ENCODE measurements at regions not wholly inside any gene's neighbourhood (a gene's known extent, or its start where the extent isn't known, plus 50 kb on each side); places are given as distances from the start of the nearest gene placed in this dataset.
"Not testable (repeated sequence)": the region's sequence is repeated elsewhere in the genome, so short reads cannot be mapped to it uniquely, and the experiment has no call there.

DNA sequence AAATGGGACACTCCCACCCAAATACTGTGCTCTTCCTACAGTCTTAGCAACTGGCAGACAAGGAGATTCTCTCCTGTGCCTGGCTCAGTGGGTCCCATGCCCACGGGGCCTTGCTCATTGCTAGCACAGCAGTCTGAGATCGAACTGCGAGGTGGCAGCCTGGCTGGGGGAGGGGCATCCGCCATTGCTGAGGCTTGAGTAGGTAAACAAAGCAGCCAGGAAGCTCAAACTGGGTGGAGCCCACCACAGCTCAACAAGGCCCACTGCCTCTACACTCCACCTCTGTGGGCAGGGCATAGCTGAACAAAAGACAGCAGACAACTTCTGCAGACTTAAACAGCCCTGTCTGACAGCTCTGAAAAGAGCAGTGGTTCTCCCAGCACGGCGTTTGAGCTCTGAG is 174.8 kb downstream of the COL12A1 start:
- not testable (repeated sequence) for DNase-seq (ENCODE audit: low spot score)

DNA sequence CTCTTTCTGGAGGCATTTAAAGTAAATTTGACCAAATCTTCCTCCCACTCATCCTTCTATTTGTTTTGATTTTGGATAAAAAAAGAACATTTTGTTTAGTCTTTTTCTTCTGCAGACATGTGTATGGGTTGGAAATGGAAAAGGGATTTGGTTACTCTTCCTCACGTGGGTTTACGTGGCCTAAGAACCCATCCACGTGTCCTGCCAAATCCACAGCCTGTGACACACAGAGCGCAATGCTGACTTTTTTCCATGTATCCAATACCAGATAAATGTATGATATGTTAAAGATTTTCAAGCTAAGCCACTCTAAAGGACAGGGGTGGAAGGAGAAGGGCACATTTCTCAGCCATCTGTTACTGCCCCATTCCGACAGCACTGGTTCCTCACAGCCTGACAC is 176.5 kb downstream of the COL12A1 start:
- no peak for DNase-seq (ENCODE audit: low spot score)

DNA sequence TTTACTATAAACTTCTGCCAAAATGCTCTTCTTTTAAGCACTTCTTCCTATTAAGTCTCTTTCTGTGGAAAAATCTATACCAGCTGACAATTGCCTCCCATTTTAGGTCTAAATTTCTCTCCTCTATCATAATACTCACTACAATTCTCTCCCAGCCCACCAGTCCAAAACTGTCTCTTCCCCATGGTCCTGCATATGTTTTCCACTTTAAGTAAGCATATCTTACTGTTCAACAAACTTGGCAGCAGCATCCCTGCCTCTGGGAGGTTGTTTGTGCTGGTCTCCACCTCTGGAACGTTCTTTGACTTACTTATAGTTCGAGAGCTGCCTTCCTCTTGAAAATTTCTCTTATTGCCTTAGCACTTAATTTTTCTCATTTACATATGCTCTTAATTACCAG is 180.5 kb downstream of the COL12A1 start:
- no peak for DNase-seq (ENCODE audit: low spot score)

DNA sequence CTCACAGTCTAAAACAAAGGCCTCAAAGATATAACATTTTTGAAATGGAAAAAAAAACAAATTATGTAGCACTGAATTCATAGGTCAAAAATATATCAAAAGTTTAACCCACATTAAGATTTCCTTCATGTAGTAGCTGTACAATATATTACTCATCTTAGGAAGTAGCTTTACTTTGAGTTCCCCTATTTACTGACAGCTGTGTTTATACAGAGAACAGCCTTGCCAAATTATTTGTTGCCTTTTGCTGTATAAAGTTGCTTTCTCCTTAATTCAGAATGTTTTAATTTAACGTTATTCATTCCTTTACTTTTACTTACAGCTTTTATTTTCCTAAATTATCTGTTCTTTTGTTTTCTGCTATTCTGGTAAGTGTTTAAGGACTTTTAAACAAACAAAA is 181.0 kb downstream of the COL12A1 start:
- DNase-seq (ENCODE audit: low spot score), result no peak

DNA sequence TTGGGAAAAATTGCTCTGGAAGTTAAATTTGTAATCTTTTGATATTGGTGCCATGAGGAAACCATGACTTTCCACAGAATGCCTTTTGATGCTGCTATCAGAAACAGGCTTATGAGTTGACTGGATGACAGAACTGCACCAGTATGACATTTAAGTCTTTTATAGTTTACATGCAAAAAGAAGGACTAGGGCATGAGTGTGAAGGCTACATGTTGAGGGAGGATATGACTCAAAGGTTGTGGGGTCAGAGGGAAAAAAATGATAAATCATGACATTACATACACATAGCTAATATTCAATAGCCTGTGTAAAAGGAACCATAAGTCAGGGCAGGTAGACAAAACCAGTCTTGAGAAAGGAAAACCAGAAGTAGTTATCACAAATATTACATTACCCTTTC is 182.2 kb downstream of the COL12A1 start:
- DNase-seq (ENCODE audit: low spot score), result no peak

DNA sequence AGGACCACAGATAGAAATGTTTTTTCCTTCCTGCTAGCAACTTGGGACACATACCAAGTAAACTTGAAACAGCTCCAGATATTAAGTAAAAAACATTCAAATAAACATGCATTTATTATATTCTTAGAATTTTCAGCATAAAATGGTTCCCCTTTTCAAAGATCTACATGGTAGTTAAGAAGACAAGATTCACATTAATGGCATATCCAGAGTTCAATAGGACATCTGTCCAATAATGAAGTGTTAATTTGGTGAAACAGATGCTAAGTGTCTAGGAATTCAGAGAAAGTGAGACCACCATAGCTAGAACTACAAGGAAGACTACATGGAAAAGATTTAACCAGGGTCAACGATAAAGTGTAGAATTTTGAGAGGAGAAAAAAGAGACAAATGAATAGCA is 184.9 kb downstream of the COL12A1 start:
- no peak for DNase-seq (ENCODE audit: low spot score)

DNA sequence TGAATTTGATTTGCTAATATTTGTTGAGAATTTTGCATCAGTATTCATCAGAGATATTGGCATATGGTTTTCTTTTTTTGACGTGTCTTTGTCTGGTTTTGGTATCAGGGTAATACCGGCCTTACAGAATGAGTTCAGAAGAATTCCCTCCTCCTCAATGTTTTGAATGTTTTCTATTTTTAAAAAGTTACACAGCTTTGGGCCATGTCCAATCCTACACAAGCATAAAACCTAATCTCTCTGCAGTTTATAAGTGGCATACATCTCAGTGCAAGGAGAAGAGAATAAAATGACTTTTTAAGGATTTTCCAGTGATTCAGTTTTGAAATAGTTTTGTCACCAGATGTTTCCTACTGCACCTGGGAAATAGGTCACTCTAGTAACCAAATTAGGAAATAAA is 185.5 kb downstream of the COL12A1 start:
- no peak for DNase-seq (ENCODE audit: low spot score)

DNA sequence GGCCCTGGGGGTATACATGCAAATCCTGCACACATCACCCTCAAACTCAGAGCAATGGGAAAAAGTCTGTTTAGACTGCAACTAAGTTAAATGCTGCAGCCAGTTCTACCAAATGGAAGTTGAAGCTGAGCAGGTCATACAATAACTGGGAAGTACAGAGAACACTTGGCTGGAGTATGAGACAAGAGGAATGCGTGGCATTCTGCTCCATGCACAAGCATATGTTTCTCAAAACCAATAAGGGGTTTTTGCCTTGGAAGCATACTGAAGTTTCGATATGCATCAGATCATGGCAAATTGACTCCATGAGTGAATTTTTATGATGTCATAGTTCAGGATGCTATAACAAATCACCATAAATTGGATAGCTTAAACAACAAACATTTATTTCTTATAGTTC is 193.8 kb downstream of the COL12A1 start:
- no peak for DNase-seq (ENCODE audit: low spot score)

DNA sequence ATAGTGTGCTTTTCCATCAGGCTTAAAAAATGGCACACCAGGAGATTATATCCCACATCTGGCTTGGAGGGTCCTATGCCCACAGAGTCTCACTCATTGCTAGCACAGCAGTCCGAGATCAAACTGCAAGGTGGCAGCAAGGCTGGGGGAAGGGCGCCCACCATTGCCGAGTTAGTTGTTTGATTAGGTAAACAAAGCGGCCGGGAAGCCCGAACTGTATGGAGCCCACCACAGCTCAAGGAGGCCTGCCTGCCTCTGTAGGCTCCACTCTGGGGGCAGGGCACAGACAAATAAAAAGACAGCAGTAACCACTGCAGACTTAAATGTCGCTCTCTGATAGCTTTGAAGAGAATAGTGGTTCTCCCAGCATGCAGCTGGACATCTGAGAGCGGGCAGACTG is 201.9 kb downstream of the COL12A1 start:
- not testable (repeated sequence) for DNase-seq (ENCODE audit: low spot score)

DNA sequence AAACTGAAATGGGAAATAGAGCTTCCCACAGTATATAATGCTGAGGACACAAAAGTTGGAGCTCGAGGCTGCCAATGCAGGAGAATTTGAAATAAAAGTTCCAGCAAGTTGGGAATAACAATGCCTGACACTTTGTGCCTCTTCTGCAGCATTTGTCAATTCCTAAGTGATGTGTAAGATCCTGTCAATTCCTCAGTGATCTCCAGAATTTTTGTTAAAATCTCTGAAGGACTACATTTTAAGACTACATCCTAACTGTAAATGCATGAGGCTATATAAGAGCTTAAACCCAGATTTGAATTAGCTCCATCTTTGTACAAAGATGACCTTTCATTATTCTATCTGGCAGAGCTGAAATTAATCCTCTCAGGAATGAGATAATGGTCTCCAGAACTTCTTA is 208.2 kb downstream of the COL12A1 start:
- DNase-seq (ENCODE audit: low spot score), result no peak

DNA sequence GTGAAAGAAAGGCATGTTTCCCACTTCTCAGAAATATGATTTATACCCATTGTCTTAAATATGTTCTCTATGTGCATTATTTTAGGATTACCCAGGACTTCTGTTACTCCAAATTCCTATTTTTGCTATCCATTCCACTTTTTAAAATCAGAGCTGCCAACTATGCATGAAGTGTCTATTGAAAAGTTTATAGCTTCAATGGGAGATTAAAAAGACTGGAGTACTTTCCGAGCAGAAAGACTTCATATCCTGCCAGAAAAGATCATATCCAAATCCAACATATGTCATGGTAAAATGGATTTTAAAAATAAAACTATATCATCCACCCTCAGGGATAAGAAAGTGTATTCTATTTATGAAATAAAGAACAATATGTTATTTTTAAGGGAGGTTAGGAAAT is 212.7 kb downstream of the COL12A1 start:
- no peak for DNase-seq (ENCODE audit: low spot score)

DNA sequence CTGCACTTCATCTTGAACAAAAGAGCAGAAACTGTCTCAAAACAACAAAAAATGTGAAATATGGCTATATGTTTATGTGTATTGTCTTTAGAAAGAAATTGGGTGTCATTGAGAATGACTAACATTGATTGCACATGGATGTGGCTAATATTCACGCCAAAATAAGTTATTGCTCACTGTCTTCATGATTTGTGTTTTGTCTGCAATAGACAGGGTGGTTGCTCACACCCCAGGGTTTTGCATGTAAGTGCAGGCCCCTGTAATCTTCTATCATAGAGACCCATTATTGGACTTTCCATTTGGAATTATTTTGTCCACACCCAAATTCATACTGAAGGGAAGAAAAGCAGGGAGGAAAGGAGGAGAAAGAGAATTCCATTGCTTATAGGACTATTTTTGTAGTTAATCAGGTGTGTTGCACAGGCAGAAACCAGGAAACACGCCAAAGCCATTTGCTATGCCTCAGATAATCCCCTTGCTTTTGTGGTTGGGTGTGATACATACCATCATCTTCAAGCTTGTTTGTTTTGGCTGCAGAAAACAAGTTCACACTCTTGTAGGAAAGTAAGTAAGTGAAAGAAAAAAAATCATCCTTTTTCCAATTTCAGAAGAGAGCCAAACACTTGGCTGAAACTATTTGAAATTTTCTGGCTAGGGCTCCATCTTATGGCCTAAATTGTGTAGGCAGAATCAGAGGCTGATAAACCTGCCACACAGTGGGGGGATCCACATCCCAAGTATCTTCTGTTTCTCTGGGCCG is 214.1 kb downstream of the COL12A1 start:
- DNase-seq (ENCODE audit: low spot score), result no peak

DNA sequence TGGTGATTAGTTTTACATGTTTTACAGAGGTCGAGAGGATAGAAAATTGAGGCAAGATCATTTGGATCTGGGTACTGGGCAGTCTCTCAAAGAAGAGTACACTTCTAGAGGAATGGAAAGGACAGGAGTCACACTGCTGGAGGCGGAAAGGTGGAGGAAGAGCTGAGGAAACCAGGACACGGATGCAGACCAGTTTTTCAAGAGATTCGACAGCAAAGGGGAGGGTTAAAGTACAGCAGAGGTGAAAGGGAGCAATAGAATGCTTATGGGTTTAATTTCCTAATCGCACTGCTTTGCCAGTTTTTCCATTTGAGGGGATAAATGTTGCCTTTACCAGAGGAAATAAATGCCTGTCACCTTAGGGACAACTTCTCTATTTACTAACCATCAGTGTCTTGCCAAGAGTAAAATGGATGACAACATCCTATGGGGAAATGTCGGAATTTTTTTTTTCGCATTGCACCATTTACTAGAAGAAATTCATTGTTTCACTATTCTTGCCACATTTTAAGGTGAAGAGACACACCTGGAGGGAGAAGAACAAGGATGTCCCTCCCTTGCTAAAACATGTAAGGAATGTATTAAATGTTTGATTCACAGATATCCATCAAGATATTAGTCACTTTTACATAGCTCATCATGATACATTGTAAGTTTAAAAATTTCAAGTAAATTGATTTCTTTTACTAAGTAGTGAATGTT is 226.6 kb downstream of the COL12A1 start:
- DNase-seq (ENCODE audit: low spot score), result no peak

DNA sequence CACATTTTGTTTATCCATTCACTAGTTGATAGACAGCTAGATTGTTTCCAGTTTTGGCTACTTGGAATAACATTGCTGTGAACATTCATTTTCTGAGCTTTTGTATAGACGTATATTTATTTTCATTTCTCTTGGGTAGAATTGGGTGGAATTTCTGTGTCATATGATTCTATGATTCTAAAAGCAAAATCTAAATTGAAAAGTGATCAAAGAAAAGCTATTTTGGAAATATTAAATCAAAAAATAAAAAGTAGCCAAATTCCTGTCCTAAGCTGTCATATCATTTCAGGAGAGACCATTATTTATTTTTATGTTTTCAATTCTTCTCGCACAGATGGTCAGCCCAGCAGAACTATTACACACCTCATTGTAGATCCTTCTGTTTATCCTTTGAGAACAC is 229.2 kb downstream of the COL12A1 start:
- no peak for DNase-seq (ENCODE audit: low spot score)

DNA sequence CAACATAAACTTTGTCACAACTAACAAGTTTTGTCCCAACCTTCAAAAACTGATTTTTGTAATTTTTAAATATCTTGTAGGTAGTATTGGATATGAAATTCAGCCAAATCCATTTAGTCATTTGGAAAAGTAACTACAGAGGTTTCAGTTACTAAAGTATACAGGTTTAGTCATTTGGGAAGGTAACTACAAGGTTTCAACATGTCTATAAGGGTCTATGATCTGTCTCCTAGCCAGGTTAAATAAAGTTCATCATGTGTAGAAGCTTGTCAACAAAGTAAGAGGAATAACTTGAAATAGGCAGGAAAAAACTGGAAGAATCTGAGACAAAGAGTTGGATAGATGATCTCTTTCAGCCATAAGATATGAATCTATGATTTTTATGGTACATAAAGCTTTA is 229.8 kb downstream of the COL12A1 start:
- no peak for DNase-seq (ENCODE audit: low spot score)

DNA sequence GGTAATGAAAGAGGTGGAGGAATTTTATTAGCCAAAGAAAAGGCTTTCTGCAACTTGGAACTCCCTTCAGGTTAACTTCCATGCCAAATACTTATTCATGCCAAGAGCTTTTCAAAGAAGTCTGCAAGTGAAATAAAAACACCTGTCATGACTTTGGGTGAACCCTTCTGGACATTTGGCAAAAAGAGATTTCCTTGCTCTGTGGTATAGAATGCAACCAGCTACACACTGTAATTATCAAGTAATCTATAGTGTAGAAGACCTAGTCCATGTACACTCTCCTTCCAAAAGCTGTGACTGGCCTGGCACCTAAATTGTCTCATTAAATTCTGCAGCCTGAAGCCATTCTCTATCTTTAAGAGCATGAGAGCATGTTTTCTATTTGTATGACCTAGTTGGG is 232.3 kb downstream of the COL12A1 start:
- DNase-seq (ENCODE audit: low spot score), result no peak

DNA sequence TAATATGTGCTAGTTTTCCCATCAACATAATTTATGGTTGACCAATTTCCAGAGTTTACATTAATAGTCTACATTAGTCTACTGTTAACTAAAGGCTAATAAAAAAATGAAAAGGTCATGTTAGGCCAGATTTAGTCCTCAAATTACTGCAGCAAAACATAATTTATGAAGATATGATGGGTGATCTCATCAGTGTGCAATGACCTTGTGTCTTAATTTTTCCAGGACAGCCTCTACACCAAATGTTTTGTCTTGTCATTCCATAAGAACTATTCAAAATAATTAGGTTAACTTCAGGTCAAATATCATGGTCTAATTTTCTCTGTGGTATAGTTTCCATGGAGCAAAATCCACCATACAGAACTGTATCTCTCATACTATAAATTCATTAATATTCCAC is 234.2 kb downstream of the COL12A1 start:
- DNase-seq (ENCODE audit: low spot score), result no peak

DNA sequence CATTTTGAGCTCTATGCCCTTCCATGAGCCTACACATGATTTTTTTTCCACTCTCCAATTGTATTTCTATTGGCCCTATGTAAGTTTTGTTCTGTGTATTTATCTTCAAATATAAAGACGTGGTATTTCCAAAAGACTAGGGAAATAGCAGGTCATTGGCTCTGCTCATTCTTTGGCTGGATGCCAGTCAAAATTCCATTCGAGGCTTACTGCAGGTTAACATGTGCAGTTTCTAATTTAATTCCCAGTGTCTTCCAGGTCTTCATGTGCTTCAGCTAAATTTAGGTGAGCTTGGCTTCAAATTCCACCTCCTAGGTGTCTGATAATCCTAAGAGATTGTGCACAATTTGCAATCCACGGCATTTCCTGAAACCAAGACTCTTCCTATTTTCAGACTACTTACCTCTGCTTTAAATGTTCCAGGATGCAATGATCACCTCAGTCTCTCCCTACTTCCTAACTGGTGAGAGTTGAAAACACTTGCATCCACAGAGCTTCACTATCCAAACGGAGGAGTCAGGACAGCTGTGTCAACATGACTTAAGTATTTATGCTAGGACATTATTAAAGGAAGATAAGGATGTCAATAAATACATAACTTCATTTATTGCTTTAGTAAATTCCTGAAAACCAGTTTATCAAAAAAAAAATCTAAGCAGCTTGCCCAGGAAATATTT is 236.1 kb downstream of the COL12A1 start:
- DNase-seq (ENCODE audit: low spot score), result no peak

DNA sequence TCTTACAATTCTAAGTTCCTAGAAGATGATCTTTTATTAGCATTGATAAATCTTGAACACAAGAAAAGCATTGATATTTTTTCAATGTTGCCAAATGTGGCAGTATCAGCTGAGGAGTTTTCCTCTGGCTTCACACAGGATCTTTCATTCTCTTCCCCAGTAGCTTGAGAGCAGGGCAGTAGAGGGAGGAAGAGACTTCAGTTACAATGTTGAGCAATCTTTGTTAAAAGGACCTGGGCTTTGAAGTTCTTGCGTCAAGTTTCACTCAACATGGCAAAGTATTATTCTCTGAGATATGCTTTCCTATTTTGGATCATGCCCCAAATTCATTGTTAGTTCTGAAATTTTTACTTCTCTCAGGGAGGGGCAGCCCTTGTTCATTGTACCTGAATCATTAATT is 238.0 kb downstream of the COL12A1 start:
- no peak for DNase-seq (ENCODE audit: low spot score)

DNA sequence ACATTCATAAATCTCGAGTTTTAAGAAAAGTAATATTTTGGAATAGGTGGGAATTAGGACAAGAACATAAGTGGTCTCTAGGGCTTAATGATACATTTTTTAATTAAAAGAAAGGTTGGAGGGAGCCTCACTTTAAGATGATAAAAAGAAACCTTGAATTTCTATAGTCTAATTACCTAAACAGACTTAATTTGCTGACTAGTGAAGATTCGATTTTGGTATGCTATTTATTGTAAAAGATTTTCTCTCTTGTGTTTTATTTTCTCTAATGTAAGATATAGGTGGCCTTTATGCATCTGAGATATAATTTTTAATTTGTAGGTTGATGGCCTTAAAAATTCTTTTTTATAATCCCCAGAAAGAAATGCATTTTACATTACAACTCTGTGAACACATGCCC is 239.1 kb downstream of the COL12A1 start:
- DNase-seq (ENCODE audit: low spot score), result no peak

DNA sequence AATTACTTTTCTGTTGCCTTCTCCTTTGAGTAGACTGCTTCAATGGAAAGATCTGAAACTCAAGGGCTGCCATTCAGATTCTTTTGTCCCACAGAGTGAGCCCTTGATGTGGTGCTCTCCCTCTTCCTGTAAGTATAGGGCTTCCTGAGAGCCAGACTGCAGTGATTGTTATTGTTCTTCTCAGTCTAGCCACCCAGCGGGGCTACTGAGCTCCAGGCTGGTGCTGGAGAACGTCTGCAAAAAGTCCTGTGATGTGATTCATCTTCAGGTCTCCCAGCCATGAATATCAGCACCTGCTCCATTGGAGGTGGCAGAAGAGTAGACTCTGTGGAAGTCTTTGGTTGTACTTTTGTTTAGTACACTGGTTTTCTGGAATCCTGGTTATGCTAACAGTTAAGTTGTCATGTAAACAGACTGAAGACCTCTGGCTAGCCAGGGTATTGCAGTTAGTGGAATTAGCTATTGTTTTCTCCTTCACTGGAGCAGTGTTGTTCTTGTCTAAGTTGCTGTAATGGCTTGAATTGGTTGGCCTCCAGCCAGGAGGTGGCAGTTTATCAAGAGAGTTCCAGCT is 240.9 kb downstream of the COL12A1 start:
- DNase-seq (ENCODE audit: low spot score), result no peak

DNA sequence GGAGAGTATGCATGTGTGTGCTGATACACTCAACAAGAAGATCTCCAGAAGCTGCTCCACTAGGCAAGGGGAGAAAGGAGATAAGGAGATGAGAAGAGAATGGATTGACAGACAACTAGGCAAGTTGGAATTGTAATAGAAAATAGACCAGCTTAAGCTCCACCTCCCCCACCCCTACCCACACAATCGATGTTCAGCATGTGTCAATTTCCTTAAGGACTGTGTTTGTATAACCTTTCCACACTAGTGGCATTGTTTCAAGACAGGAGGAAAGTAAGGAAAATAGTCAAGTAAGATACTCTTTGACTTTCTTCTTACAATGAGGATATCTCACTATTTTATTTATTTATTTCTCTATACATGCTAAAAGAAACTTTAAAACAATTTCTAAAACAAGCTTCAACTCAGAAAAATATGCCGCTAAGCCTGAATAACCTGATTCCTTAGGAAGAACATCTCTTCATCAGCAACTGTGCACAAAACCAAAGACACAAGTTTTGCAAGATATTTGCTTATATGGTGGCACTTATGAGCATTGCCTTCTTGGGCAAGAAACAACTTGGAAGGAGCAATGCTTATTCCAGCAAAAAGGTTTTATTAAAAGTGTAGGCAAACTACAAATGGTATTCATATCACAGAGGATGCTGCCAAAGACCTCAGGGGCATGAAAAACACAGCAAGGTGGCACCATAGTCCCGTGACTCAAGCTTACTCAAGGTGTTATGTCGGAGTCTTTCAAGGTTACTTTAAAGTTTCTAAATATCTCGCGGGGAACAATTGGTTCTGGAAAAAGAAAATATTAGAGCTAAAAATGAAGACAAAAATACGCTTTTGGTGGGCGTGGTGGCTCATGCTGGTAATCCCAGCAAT is 249.1 kb downstream of the COL12A1 start:
- no peak for DNase-seq (ENCODE audit: low spot score)

All from ecto neural progenitor cell (in vitro differentiated cells).